GM23338 (cell line): ENCODE measurements at regions not wholly inside any gene's neighbourhood (a gene's known extent, or its start where the extent isn't known, plus 50 kb on each side); places are given as distances from the start of the nearest gene placed in this dataset.

ENCODE experiments used
- ATAC-seq: fragments of 200-7000 bp; cut with Tn5 transposase; 3 replicates; pipeline ENCODE4 v1.9.1; 2020
- DNase-seq: peaks from one replicate; pipeline ENCODE4 v3.0.0-alpha.2; 2015; ENCODE audit warnings: low spot score
- H2AFZ ChIP-seq: fragments of 200-600 bp; sonication (generic); 2 replicates; pipeline ENCODE4 v1.8.0; 2016; ENCODE audit warnings: antibody characterized with exemption, mild to moderate bottlenecking, moderate library complexity
- H3F3A ChIP-seq: fragments of 200-600 bp; sonication (generic); replicated peaks from 2 replicates; pipeline ENCODE4 v1.8.0; 2017; ENCODE audit warnings: antibody characterized with exemption, mixed run types, low read depth
- H3K27ac ChIP-seq: fragments of 200-600 bp; sonication (generic); 2 replicates; pipeline ENCODE4 v1.6.1; 2016; ENCODE audit warnings: low read depth
- H3K27me3 ChIP-seq: fragments of 200-600 bp; sonication (generic); 2 replicates; pipeline ENCODE4 v1.8.0; 2016; ENCODE audit warnings: mild to moderate bottlenecking, mixed run types, moderate library complexity; ENCODE audit not compliant: insufficient read depth
- H3K36me3 ChIP-seq: fragments of 200-600 bp; sonication (generic); 2 replicates; pipeline ENCODE4 v1.8.0; 2016; ENCODE audit warnings: mild to moderate bottlenecking; ENCODE audit not compliant: insufficient read depth
- H3K4me1 ChIP-seq: fragments of 200-600 bp; sonication (generic); 2 replicates; pipeline ENCODE4 v1.8.0; 2016; ENCODE audit warnings: mild to moderate bottlenecking, moderate library complexity; ENCODE audit not compliant: insufficient read depth
- H3K4me2 ChIP-seq: fragments of 200-600 bp; sonication (generic); 2 replicates; pipeline ENCODE4 v1.7.1; 2017; ENCODE audit warnings: mixed run types
- H3K4me3 ChIP-seq: fragments of 200-600 bp; sonication (generic); 2 replicates; pipeline ENCODE4 v1.6.1; 2016; ENCODE audit warnings: mixed run types
- H3K79me2 ChIP-seq: fragments of 200-600 bp; sonication (generic); replicated peaks from 2 replicates; pipeline ENCODE4 v1.8.0; 2017; ENCODE audit warnings: mild to moderate bottlenecking; ENCODE audit not compliant: insufficient read depth
- H3K9me2 ChIP-seq: fragments of 200-600 bp; sonication (generic); 2 replicates; pipeline ENCODE4 v1.8.0; 2017; ENCODE audit not compliant: insufficient read depth
- H4K20me1 ChIP-seq: fragments of 200-600 bp; sonication (generic); replicated peaks from 2 replicates; pipeline ENCODE4 v1.8.0; 2017; ENCODE audit warnings: mild to moderate bottlenecking; ENCODE audit not compliant: insufficient read depth
- H3K27ac Mint-ChIP-seq: 2 replicates; pipeline ENCODE4 v1.8.0; 2020; ENCODE audit warnings: inconsistent platforms, mild to moderate bottlenecking, moderate library complexity, mixed read lengths
- H3K27me3 Mint-ChIP-seq: 3 replicates; pipeline ENCODE4 v1.8.0; 2022; ENCODE audit warnings: low read depth, mild to moderate bottlenecking, moderate library complexity, mixed read lengths, inconsistent platforms; ENCODE audit not compliant: insufficient read depth, poor library complexity
- H3K36me3 Mint-ChIP-seq: 3 replicates; pipeline ENCODE4 v1.8.0; 2021; ENCODE audit warnings: low read depth, mild to moderate bottlenecking, inconsistent platforms, moderate library complexity, mixed read lengths
- H3K4me1 Mint-ChIP-seq: 3 replicates; pipeline ENCODE4 v1.8.0; 2020; ENCODE audit warnings: mild to moderate bottlenecking, inconsistent platforms, mixed read lengths
- H3K4me3 Mint-ChIP-seq: 3 replicates; pipeline ENCODE4 v1.8.0; 2021; ENCODE audit warnings: moderate library complexity, mild to moderate bottlenecking, inconsistent platforms, mixed read lengths
- H3K9me3 Mint-ChIP-seq: 3 replicates; pipeline ENCODE4 v1.8.0; 2020; ENCODE audit warnings: moderate library complexity, mild to moderate bottlenecking, inconsistent platforms, mixed read lengths
- CREB1 ChIP-seq: fragments of 250-450 bp; sonication (Bioruptor Pico); IDR thresholded peaks from 2 replicates; pipeline ENCODE4 v1.5.0; 2020; ENCODE audit warnings: low read depth, mild to moderate bottlenecking, moderate library complexity
- JUNB ChIP-seq: IDR thresholded peaks from one replicate; pipeline ENCODE4 v1.6.1; 2016; ENCODE audit warnings: antibody characterized with exemption; ENCODE audit not compliant: unreplicated experiment
- NANOG ChIP-seq: IDR thresholded peaks from 2 replicates; pipeline ENCODE4 v1.6.1; 2016; ENCODE audit warnings: antibody characterized with exemption, borderline replicate concordance
- POLR2AphosphoS5 ChIP-seq: IDR thresholded peaks from 2 replicates; pipeline ENCODE4 v1.6.1; 2016; ENCODE audit warnings: antibody characterized with exemption, low read depth
- TF ChIP-seq, protein P1 (sequence below): fragments of 250-450 bp; sonication (Bioruptor Pico); IDR thresholded peaks from 2 replicates; pipeline ENCODE4 v1.5.0; 2020; ENCODE audit warnings: mild to moderate bottlenecking, moderate library complexity
- TF ChIP-seq, protein P2 (sequence below): IDR thresholded peaks from one replicate; pipeline ENCODE4 v1.6.1; 2018; ENCODE audit warnings: antibody characterized with exemption; ENCODE audit not compliant: unreplicated experiment

DNA sequence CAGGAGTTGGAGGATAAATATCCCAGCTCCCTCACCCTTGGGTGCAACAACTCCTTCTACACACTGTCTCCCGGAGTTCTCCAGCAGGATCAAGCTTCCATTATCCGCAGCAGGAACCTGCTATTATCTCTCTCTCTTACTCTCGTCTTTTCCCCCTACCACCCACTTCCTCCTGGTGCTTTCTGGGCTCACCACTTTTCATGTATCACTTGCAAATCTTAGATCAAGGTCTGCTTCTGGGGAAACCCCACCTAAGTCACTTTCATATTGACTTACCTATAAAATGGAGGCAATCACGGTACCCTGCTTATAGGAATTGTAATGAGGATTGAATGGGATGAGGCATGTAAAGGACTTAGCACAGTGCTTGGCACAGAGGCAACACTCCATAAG is 589.5 kb downstream of the BCOR start:
- Histone ChIP-seq H3K27ac (no peak overlapping the region), H4K20me1 (no peaks in the 10 kb centered on the region), H3K9me2 (no peaks in the 10 kb centered on the region), H2AFZ (no peak overlapping the region), H3K4me3 (no peak overlapping the region), H3K4me1 (no peaks in the 10 kb centered on the region), H3K4me2 (no peak overlapping the region), H3K79me2 (no peaks in the 10 kb centered on the region), H3K27me3 (no peaks in the 10 kb centered on the region), H3K36me3 (no peaks in the 10 kb centered on the region), H3F3A (no peaks in the 10 kb centered on the region)
- no peaks in the 10 kb centered on the region for H3K27me3 Mint-ChIP-seq
- no peak overlapping the region for H3K27ac Mint-ChIP-seq
- H3K9me3 Mint-ChIP-seq, result peaks cover 15% of the 10 kb centered on the region
- peaks cover 6% of the 10 kb centered on the region; the same call in 2 of the 3 replicates for H3K36me3 Mint-ChIP-seq
- TF ChIP-seq, protein P1, sequence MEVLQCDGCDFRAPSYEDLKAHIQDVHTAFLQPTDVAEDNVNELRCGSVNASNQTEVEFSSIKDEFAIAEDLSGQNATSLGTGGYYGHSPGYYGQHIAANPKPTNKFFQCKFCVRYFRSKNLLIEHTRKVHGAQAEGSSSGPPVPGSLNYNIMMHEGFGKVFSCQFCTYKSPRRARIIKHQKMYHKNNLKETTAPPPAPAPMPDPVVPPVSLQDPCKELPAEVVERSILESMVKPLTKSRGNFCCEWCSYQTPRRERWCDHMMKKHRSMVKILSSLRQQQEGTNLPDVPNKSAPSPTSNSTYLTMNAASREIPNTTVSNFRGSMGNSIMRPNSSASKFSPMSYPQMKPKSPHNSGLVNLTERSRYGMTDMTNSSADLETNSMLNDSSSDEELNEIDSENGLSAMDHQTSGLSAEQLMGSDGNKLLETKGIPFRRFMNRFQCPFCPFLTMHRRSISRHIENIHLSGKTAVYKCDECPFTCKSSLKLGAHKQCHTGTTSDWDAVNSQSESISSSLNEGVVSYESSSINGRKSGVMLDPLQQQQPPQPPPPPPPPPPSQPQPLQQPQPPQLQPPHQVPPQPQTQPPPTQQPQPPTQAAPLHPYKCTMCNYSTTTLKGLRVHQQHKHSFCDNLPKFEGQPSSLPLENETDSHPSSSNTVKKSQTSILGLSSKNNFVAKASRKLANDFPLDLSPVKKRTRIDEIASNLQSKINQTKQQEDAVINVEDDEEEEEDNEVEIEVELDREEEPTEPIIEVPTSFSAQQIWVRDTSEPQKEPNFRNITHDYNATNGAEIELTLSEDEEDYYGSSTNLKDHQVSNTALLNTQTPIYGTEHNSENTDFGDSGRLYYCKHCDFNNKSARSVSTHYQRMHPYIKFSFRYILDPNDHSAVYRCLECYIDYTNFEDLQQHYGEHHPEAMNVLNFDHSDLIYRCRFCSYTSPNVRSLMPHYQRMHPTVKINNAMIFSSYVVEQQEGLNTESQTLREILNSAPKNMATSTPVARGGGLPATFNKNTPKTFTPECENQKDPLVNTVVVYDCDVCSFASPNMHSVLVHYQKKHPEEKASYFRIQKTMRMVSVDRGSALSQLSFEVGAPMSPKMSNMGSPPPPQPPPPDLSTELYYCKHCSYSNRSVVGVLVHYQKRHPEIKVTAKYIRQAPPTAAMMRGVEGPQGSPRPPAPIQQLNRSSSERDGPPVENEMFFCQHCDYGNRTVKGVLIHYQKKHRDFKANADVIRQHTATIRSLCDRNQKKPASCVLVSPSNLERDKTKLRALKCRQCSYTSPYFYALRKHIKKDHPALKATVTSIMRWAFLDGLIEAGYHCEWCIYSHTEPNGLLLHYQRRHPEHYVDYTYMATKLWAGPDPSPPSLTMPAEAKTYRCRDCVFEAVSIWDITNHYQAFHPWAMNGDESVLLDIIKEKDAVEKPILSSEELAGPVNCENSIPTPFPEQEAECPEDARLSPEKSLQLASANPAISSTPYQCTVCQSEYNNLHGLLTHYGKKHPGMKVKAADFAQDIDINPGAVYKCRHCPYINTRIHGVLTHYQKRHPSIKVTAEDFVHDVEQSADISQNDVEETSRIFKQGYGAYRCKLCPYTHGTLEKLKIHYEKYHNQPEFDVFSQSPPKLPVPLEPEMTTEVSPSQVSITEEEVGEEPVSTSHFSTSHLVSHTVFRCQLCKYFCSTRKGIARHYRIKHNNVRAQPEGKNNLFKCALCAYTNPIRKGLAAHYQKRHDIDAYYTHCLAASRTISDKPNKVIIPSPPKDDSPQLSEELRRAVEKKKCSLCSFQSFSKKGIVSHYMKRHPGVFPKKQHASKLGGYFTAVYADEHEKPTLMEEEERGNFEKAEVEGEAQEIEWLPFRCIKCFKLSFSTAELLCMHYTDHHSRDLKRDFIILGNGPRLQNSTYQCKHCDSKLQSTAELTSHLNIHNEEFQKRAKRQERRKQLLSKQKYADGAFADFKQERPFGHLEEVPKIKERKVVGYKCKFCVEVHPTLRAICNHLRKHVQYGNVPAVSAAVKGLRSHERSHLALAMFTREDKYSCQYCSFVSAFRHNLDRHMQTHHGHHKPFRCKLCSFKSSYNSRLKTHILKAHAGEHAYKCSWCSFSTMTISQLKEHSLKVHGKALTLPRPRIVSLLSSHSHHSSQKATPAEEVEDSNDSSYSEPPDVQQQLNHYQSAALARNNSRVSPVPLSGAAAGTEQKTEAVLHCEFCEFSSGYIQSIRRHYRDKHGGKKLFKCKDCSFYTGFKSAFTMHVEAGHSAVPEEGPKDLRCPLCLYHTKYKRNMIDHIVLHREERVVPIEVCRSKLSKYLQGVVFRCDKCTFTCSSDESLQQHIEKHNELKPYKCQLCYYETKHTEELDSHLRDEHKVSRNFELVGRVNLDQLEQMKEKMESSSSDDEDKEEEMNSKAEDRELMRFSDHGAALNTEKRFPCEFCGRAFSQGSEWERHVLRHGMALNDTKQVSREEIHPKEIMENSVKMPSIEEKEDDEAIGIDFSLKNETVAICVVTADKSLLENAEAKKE (CRISPR knock-in tag), result no peak
- TF ChIP-seq CREB1 (CRISPR knock-in tag) (no peak), JUNB (no peak), POLR2AphosphoS5 (no peak), NANOG (no peak)
- TF ChIP-seq, protein P2, sequence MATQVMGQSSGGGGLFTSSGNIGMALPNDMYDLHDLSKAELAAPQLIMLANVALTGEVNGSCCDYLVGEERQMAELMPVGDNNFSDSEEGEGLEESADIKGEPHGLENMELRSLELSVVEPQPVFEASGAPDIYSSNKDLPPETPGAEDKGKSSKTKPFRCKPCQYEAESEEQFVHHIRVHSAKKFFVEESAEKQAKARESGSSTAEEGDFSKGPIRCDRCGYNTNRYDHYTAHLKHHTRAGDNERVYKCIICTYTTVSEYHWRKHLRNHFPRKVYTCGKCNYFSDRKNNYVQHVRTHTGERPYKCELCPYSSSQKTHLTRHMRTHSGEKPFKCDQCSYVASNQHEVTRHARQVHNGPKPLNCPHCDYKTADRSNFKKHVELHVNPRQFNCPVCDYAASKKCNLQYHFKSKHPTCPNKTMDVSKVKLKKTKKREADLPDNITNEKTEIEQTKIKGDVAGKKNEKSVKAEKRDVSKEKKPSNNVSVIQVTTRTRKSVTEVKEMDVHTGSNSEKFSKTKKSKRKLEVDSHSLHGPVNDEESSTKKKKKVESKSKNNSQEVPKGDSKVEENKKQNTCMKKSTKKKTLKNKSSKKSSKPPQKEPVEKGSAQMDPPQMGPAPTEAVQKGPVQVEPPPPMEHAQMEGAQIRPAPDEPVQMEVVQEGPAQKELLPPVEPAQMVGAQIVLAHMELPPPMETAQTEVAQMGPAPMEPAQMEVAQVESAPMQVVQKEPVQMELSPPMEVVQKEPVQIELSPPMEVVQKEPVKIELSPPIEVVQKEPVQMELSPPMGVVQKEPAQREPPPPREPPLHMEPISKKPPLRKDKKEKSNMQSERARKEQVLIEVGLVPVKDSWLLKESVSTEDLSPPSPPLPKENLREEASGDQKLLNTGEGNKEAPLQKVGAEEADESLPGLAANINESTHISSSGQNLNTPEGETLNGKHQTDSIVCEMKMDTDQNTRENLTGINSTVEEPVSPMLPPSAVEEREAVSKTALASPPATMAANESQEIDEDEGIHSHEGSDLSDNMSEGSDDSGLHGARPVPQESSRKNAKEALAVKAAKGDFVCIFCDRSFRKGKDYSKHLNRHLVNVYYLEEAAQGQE, result no peak
- H3K4me1 Mint-ChIP-seq, result no peaks in the 10 kb centered on the region
- DNase-seq (no peak), ATAC-seq (no peak)
- no peak overlapping the region for H3K4me3 Mint-ChIP-seq
